IMR-90 (cell line): ENCODE measurements at regions not wholly inside any gene's neighbourhood (a gene's known extent, or its start where the extent isn't known, plus 50 kb on each side); places are given as distances from the start of the nearest gene placed in this dataset.

Experiments
- ATAC-seq: fragments of 200-7000 bp; cut with Tn5 transposase; 2 replicates; pipeline ENCODE4 v1.9.1; 2020; ENCODE audit warnings: low read depth, mild to moderate bottlenecking, moderate library complexity
- BruUV-seq: library from RNA; stranded (reverse); fragments of 400-500 nt; replicated peaks from 2 replicates; lab custom pipeline; 2021; lab: Mats Ljungman, UMichigan
- CTCF ChIA-PET: fragments of 300-600 bp; formaldehyde crosslinking; extraction: SDS; loops from one replicate; lab custom pipeline; 2021; ENCODE audit warnings: antibody characterized with exemption; lab: Yijun Ruan, JAX
- POLR2A ChIA-PET: fragments of 300-600 bp; sonication (Branson Sonifier 250); formaldehyde crosslinking; loops from one replicate; lab custom pipeline; 2022; ENCODE audit warnings: antibody characterized with exemption; ENCODE audit not compliant: unreplicated experiment; lab: Charles Lee
- DNase-seq: peaks from one replicate; pipeline ENCODE4 v3.0.0; 2013
- H2AFZ ChIP-seq: replicated peaks from 2 replicates; pipeline ENCODE3; 2013; ENCODE audit warnings: low read length, mild to moderate bottlenecking; ENCODE audit not compliant: poor library complexity
- H2AK5ac ChIP-seq: 2 replicates; pipeline ENCODE4 v1.6.1; 2013; ENCODE audit warnings: low read depth, low read length, inconsistent platforms
- H2AK9ac ChIP-seq: replicated peaks from 2 replicates; pipeline ENCODE3; 2013; ENCODE audit warnings: mild to moderate bottlenecking, low read depth, low read length, moderate library complexity; ENCODE audit not compliant: poor library complexity
- H2BK120ac ChIP-seq: 2 replicates; pipeline ENCODE4 v1.6.1; 2013; ENCODE audit warnings: low read depth, low read length, inconsistent platforms
- H2BK15ac ChIP-seq: 3 replicates; pipeline ENCODE4 v1.6.1; 2013; ENCODE audit warnings: low read depth, low read length, inconsistent platforms
- H2BK20ac ChIP-seq: 2 replicates; pipeline ENCODE4 v1.6.1; 2013; ENCODE audit warnings: low read depth, mild to moderate bottlenecking, inconsistent platforms, low read length, moderate library complexity
- H2BK5ac ChIP-seq: 2 replicates; pipeline ENCODE4 v1.6.1; 2013; ENCODE audit warnings: mild to moderate bottlenecking, low read depth, low read length, inconsistent platforms; ENCODE audit not compliant: poor library complexity, severe bottlenecking
- H3K14ac ChIP-seq: replicated peaks from 2 replicates; pipeline ENCODE4 v1.6.1; 2013; ENCODE audit warnings: low read depth, low read length, inconsistent platforms
- H3K18ac ChIP-seq: 2 replicates; pipeline ENCODE4 v1.6.1; 2013; ENCODE audit warnings: low read depth, low read length, control low read depth
- H3K23ac ChIP-seq: 2 replicates; pipeline ENCODE4 v1.6.1; 2013; ENCODE audit warnings: low read depth, low read length, inconsistent platforms
- H3K27ac ChIP-seq: 2 replicates; pipeline ENCODE4 v1.5.1; 2013; ENCODE audit warnings: mild to moderate bottlenecking, control low read depth, low read length; ENCODE audit not compliant: insufficient read depth
- H3K27me3 ChIP-seq: 2 replicates; pipeline ENCODE4 v1.6.1; 2013; ENCODE audit warnings: low read length; ENCODE audit not compliant: control insufficient read depth, insufficient read depth
- H3K36me3 ChIP-seq: 2 replicates; pipeline ENCODE4 v1.6.1; 2013; ENCODE audit warnings: low read length, mixed read lengths; ENCODE audit not compliant: control insufficient read depth, insufficient read depth
- H3K4ac ChIP-seq: 2 replicates; pipeline ENCODE4 v1.6.1; 2013; ENCODE audit warnings: low read depth, low read length, inconsistent platforms
- H3K4me1 ChIP-seq: 2 replicates; pipeline ENCODE4 v1.6.1; 2013; ENCODE audit warnings: low read length, mixed read lengths; ENCODE audit not compliant: control insufficient read depth, insufficient read depth
- H3K4me2 ChIP-seq: 2 replicates; pipeline ENCODE4 v1.6.1; 2013; ENCODE audit warnings: low read depth, mild to moderate bottlenecking, control low read depth, low read length, moderate library complexity
- H3K4me3 ChIP-seq: 2 replicates; pipeline ENCODE4 v1.5.1; 2013; ENCODE audit warnings: low read depth, mild to moderate bottlenecking, control low read depth, low read length, moderate library complexity; ENCODE audit not compliant: insufficient read depth
- H3K56ac ChIP-seq: 2 replicates; pipeline ENCODE4 v1.6.1; 2013; ENCODE audit warnings: low read length, inconsistent platforms; ENCODE audit not compliant: insufficient read depth; ENCODE audit errors: extremely low read depth
- H3K79me1 ChIP-seq, 2 experiments: 2 replicates each; pipeline ENCODE4 v1.6.1; 2013; ENCODE audit warnings: low read length in 2 of 2, inconsistent platforms in 1 of 2, low read depth in 1 of 2
- H3K9ac ChIP-seq: 2 replicates; pipeline ENCODE4 v1.6.1; 2013; ENCODE audit warnings: low read depth, low read length, control low read depth
- H3K9me1 ChIP-seq: 2 replicates; pipeline ENCODE4 v1.6.1; 2013; ENCODE audit warnings: low read length, inconsistent platforms; ENCODE audit not compliant: insufficient read depth
- H3K9me3 ChIP-seq: 2 replicates; pipeline ENCODE4 v1.6.1; 2013; ENCODE audit warnings: low read length; ENCODE audit not compliant: control insufficient read depth, insufficient read depth
- H4K20me1 ChIP-seq: 2 replicates; pipeline ENCODE4 v1.6.1; 2013; ENCODE audit warnings: low read length, inconsistent platforms; ENCODE audit not compliant: insufficient read depth
- H4K5ac ChIP-seq: 2 replicates; pipeline ENCODE4 v1.6.1; 2013; ENCODE audit warnings: mild to moderate bottlenecking, low read depth, low read length, control low read depth
- H4K8ac ChIP-seq, 2 experiments: 2 replicates each; pipeline ENCODE4 v1.6.1; 2013; ENCODE audit warnings: low read depth in 2 of 2, low read length in 2 of 2, control low read depth in 1 of 2, inconsistent platforms in 1 of 2
- H4K91ac ChIP-seq: 2 replicates; pipeline ENCODE4 v1.6.1; 2013; ENCODE audit warnings: low read depth, low read length, inconsistent platforms; ENCODE audit not compliant: insufficient read depth
- BHLHE40 ChIP-seq: fragments of 150-350 bp; IDR thresholded peaks from 2 replicates; pipeline ENCODE4 v1.6.1; 2016; ENCODE audit warnings: mild to moderate bottlenecking, low read depth, low read length
- CEBPB ChIP-seq: IDR thresholded peaks from 2 replicates; pipeline ENCODE4 v1.6.1; 2012; ENCODE audit warnings: low read depth, low read length, improper control_type of control experiment
- CHD1 ChIP-seq: IDR thresholded peaks from 2 replicates; pipeline ENCODE4 v1.6.1; 2012; ENCODE audit warnings: low read depth, low read length, improper control_type of control experiment
- CTCF ChIP-seq: conservative IDR thresholded peaks from 2 replicates; pipeline ENCODE4 v1.5.1; 2012; ENCODE audit warnings: mild to moderate bottlenecking, low read depth, low read length, improper control_type of control experiment
- ELK1 ChIP-seq: fragments of 150-350 bp; IDR thresholded peaks from 2 replicates; pipeline ENCODE4 v1.6.1; 2016; ENCODE audit warnings: low read depth, mild to moderate bottlenecking, low read length, moderate library complexity, borderline replicate concordance
- FOS ChIP-seq: fragments of 150-350 bp; IDR thresholded peaks from 2 replicates; pipeline ENCODE4 v1.6.1; 2016; ENCODE audit warnings: low read depth, low read length
- MAFK ChIP-seq: IDR thresholded peaks from 2 replicates; pipeline ENCODE4 v1.6.1; 2012; ENCODE audit warnings: low read depth, low read length, improper control_type of control experiment
- MAZ ChIP-seq: IDR thresholded peaks from 2 replicates; pipeline ENCODE4 v1.6.1; 2012; ENCODE audit warnings: low read depth, mild to moderate bottlenecking, low read length, improper control_type of control experiment, moderate library complexity, borderline replicate concordance
- MXI1 ChIP-seq: IDR thresholded peaks from 2 replicates; pipeline ENCODE4 v1.6.1; 2012; ENCODE audit warnings: low read depth, mild to moderate bottlenecking, low read length, moderate library complexity, borderline replicate concordance
- NFE2L2 ChIP-seq: fragments of 150-350 bp; IDR thresholded peaks from 2 replicates; pipeline ENCODE4 v1.6.1; 2016; ENCODE audit warnings: low read depth, mild to moderate bottlenecking, low read length
- POLR2A ChIP-seq: IDR thresholded peaks from 2 replicates; pipeline ENCODE4 v1.6.1; 2012; ENCODE audit warnings: mild to moderate bottlenecking, low read depth, low read length
- RAD21 ChIP-seq: IDR thresholded peaks from 2 replicates; pipeline ENCODE4 v1.6.1; 2012; ENCODE audit warnings: low read length, improper control_type of control experiment
- RCOR1 ChIP-seq: IDR thresholded peaks from 2 replicates; pipeline ENCODE4 v1.6.1; 2012; ENCODE audit warnings: mild to moderate bottlenecking, low read length, improper control_type of control experiment; ENCODE audit not compliant: insufficient replicate concordance
- RFX5 ChIP-seq: IDR thresholded peaks from 2 replicates; pipeline ENCODE4 v1.8.0; 2012; ENCODE audit warnings: low read depth, mild to moderate bottlenecking, low read length, moderate library complexity
- SMC3 ChIP-seq: fragments of 150-350 bp; IDR thresholded peaks from 2 replicates; pipeline ENCODE4 v1.6.1; 2016; ENCODE audit warnings: low read depth, mild to moderate bottlenecking, antibody characterized with exemption, low read length, moderate library complexity
- WGBS, 2 experiments: methylation state at CpG; one replicate each; pipeline versions ENCODE4 v1.1.5 to v1.1.7; 2013; ENCODE audit warnings: missing lambda C conversion rate in 2 of 2; ENCODE audit not compliant: insufficient read length in 1 of 2; ENCODE audit errors: extremely low coverage in 2 of 2; 5-methylcytosine and 5-hydroxymethylcytosine counted together
- dilution Hi-C: fragments of 300-500 bp; cut with HindIII; formaldehyde crosslinking; loops from one replicate; pipeline ENCODE4 v1.14.3; 2018; ENCODE audit warnings: low sequenced_read_pairs; ENCODE audit not compliant: unreplicated experiment
- in situ Hi-C: fragments of 300-500 bp; cut with MboI; formaldehyde crosslinking; loops from 3 replicates; pipeline ENCODE4 v1.14.3; 2019; ENCODE audit warnings: low sequenced_read_pairs, inconsistent platforms, mixed read lengths
- intact Hi-C: fragments of 100-400 bp; cut with micrococcal nuclease; formaldehyde crosslinking; loops from 2 replicates; pipeline ENCODE4 v1.10.0; 2022

GRCh38 chr18:5669585-5669984, 125.8 kb upstream of the EPB41L3 start:
- H4K20me1 ChIP-seq: no peaks in the 10 kb centered on the region
- no peak overlapping the region for H3K9ac ChIP-seq
- H3K23ac ChIP-seq: no peak overlapping the region
- H4K91ac ChIP-seq: no peak overlapping the region
- H4K5ac ChIP-seq: no peak overlapping the region
- no peak overlapping the region for H2BK5ac ChIP-seq
- H3K14ac ChIP-seq: no peak overlapping the region
- no peak overlapping the region for H3K4me2 ChIP-seq
- BruUV-seq: no TSS peak
- H3K9me3 ChIP-seq: no peaks in the 10 kb centered on the region
- in situ Hi-C loops: no loop called here
- CTCF ChIA-PET: no interaction called here
- no peak overlapping the region for H3K4ac ChIP-seq
- no peak overlapping the region for H3K56ac ChIP-seq
- no peak overlapping the region for H2AK5ac ChIP-seq
- H3K27ac ChIP-seq: no peak overlapping the region
- H3K27me3 ChIP-seq: no peaks in the 10 kb centered on the region
- TF ChIP-seq FOS: no peak
- no peak for TF ChIP-seq POLR2A
- no peak for TF ChIP-seq CHD1
- TF ChIP-seq NFE2L2: no peak
- TF ChIP-seq MXI1: no peak
- no peak for TF ChIP-seq CTCF
- TF ChIP-seq SMC3: no peak
- TF ChIP-seq MAFK: no peak
- TF ChIP-seq BHLHE40: no peak
- no peak for TF ChIP-seq MAZ
- TF ChIP-seq RAD21: no peak
- TF ChIP-seq RCOR1: no peak
- no peak for TF ChIP-seq RFX5
- TF ChIP-seq ELK1: no peak
- no peak for TF ChIP-seq CEBPB
- H2AK9ac ChIP-seq: no peak overlapping the region
- no peaks in the 10 kb centered on the region for H3K79me1 ChIP-seq
- dilution Hi-C loops: no loop called here
- no peak overlapping the region for H3K18ac ChIP-seq
- no peak overlapping the region for H2BK20ac ChIP-seq
- H3K4me1 ChIP-seq: no peaks in the 10 kb centered on the region
- H4K8ac ChIP-seq: no peak overlapping the region
- no peak overlapping the region for H2BK15ac ChIP-seq
- no peaks in the 10 kb centered on the region for H3K36me3 ChIP-seq
- DNase-seq (no peak), ATAC-seq (no peak)
- H2BK120ac ChIP-seq: no peak overlapping the region
- POLR2A ChIA-PET: no interaction called here
- intact Hi-C loops: no loop called here
- no CpG with 5 or more reads among the region's 2 CpGs for WGBS, 2 experiments
- no peak overlapping the region for H2AFZ ChIP-seq
- no peak overlapping the region for H3K4me3 ChIP-seq
- H3K9me1 ChIP-seq: no peaks in the 10 kb centered on the region
